Left ventricle myocardium inferior (tissue), 1 donor: ENCODE measurements at regions not wholly inside any gene's neighbourhood (a gene's known extent, or its start where the extent isn't known, plus 50 kb on each side); places are given as distances from the start of the nearest gene placed in this dataset.

Experiments used
- DNase-seq: peaks from one replicate; pipeline ENCODE4 v3.0.0-alpha.2; 2020
- H3K27ac ChIP-seq: fragments of 200-600 bp; replicated peaks from 2 replicates; pipeline ENCODE4 v1.8.0; 2021
- H3K27me3 ChIP-seq: fragments of 200-600 bp; 2 replicates; pipeline ENCODE4 v1.8.0; 2021; ENCODE audit warnings: low read depth
- H3K36me3 ChIP-seq: fragments of 200-600 bp; 2 replicates; pipeline ENCODE4 v1.8.0; 2021
- H3K4me1 ChIP-seq: fragments of 200-600 bp; 2 replicates; pipeline ENCODE4 v1.8.0; 2021
- H3K4me3 ChIP-seq: fragments of 200-600 bp; 2 replicates; pipeline ENCODE4 v1.8.0; 2021; ENCODE audit warnings: mild to moderate bottlenecking, moderate library complexity
- H3K9me3 ChIP-seq: fragments of 200-600 bp; replicated peaks from 2 replicates; pipeline ENCODE4 v1.8.0; 2021
- intact Hi-C: fragments of 100-400 bp; cut with micrococcal nuclease; formaldehyde crosslinking; loops from one replicate; pipeline ENCODE4 v1.11.0; 2022
- TF ChIP-seq, protein P1 (sequence below): fragments of 200-600 bp; IDR thresholded peaks from 2 replicates; pipeline ENCODE4 v1.8.0; 2021; ENCODE audit warnings: antibody characterized with exemption, mild to moderate bottlenecking, borderline replicate concordance
- donor health status: DM: no; HTN: yes; CAD: no; lungs with severe emphysema.

DNA sequence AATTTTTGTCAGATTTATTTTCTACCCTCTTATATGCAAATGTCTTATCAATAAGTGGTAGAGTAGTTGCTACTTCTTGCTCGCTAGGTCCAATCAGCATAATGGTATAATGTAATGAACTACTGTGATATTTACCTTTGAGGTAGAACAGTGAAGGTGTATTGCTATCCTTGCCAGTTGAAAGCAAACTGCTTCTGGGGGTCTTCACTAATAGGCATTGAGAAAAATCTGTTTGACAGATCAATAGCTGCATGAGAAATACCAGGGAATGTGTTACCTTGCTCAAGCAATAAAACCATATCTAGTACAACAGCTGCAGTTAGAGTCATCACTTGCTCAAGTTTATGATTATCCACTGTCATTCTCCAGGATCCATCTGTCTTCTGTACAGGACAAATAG is 50.1 kb upstream of the EFEMP1 start:
- intact Hi-C loops: no loop called here
- Histone ChIP-seq H3K4me1 (no peaks in the 10 kb centered on the region), H3K9me3 (no peaks in the 10 kb centered on the region), H3K27ac (no peak overlapping the region), H3K27me3 (peaks cover 28% of the 10 kb centered on the region), H3K36me3 (no peaks in the 10 kb centered on the region), H3K4me3 (no peak overlapping the region)
- TF ChIP-seq, protein P1, sequence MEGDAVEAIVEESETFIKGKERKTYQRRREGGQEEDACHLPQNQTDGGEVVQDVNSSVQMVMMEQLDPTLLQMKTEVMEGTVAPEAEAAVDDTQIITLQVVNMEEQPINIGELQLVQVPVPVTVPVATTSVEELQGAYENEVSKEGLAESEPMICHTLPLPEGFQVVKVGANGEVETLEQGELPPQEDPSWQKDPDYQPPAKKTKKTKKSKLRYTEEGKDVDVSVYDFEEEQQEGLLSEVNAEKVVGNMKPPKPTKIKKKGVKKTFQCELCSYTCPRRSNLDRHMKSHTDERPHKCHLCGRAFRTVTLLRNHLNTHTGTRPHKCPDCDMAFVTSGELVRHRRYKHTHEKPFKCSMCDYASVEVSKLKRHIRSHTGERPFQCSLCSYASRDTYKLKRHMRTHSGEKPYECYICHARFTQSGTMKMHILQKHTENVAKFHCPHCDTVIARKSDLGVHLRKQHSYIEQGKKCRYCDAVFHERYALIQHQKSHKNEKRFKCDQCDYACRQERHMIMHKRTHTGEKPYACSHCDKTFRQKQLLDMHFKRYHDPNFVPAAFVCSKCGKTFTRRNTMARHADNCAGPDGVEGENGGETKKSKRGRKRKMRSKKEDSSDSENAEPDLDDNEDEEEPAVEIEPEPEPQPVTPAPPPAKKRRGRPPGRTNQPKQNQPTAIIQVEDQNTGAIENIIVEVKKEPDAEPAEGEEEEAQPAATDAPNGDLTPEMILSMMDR: no peak
- no peak for DNase-seq

DNA sequence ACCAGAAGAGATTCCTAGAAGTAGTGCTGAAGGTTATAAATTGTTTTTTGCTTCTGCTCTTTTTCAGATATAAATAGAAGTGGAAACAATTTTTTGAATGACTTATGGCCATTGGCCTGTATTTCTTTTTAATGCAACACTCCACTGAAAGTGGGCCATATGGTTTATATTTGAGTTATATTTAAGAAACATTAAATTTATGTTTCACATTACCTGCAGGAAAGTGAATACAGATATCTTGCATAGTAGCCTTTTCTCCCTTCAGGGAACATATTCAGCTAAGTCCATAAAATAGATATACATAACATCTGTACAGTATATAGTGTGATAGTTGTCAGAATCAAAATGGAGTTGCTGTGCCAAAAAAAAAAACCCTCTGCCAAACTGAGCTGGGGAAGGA is 53.1 kb upstream of the EFEMP1 start:
- H3K9me3 ChIP-seq: peaks cover 14% of the 10 kb centered on the region
- no peak overlapping the region for H3K4me3 ChIP-seq
- intact Hi-C loops: no loop called here
- TF ChIP-seq, protein P1: no peak
- H3K27ac ChIP-seq: no peak overlapping the region
- H3K36me3 ChIP-seq: no peaks in the 10 kb centered on the region
- H3K4me1 ChIP-seq: no peaks in the 10 kb centered on the region
- DNase-seq: no peak
- H3K27me3 ChIP-seq: peaks cover 10% of the 10 kb centered on the region

DNA sequence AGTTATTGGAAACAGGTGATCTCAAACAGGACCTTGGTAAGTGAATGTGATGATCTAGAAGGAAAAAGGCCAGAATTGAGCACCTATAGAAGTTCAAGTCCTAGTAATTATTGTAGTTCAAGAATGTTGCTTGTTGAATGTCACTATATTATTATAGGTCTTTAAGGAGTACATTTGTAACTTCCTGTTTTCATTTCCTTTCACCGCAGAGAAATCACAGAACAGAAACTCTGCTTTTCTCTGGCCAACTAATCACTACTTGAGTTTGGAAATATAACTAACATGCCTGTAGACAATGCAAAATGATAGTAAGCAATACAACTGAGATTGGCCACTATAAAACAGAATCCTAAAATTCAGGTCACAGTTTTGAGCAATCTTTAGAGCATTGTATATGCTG is 61.8 kb upstream of the EFEMP1 start:
- no peaks in the 10 kb centered on the region for H3K9me3 ChIP-seq
- no peaks in the 10 kb centered on the region for H3K36me3 ChIP-seq
- intact Hi-C loops: no loop called here
- no peak for DNase-seq
- TF ChIP-seq, protein P1: no peak
- H3K4me3 ChIP-seq: no peak overlapping the region
- no peak overlapping the region for H3K27ac ChIP-seq
- peaks cover 3% of the 10 kb centered on the region for H3K27me3 ChIP-seq
- no peaks in the 10 kb centered on the region for H3K4me1 ChIP-seq

DNA sequence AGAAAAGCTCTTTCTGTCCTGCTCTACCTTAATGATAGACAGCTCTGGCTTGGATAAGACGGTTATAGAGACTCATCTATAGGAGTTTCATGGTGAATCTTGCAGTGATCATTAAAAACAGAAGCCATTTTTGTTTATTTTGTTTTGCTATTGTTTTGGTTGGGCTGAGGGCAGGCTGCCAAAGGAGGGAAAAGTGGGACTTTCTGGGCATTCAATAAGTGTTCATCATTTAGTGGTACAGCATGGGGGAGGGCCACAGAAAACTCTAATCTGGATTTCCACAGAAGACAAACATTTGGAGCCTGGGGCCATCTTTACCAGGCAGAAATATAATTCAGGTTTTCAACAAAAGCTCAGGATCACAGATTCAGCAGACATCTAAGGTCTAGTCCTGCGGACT is 62.4 kb upstream of the EFEMP1 start:
- intact Hi-C loops: no loop called here
- DNase-seq: no peak
- no peak overlapping the region for H3K27ac ChIP-seq
- H3K9me3 ChIP-seq: no peaks in the 10 kb centered on the region
- TF ChIP-seq, protein P1: no peak
- no peak overlapping the region for H3K4me3 ChIP-seq
- peaks cover 3% of the 10 kb centered on the region for H3K27me3 ChIP-seq
- H3K36me3 ChIP-seq: no peaks in the 10 kb centered on the region
- no peaks in the 10 kb centered on the region for H3K4me1 ChIP-seq

DNA sequence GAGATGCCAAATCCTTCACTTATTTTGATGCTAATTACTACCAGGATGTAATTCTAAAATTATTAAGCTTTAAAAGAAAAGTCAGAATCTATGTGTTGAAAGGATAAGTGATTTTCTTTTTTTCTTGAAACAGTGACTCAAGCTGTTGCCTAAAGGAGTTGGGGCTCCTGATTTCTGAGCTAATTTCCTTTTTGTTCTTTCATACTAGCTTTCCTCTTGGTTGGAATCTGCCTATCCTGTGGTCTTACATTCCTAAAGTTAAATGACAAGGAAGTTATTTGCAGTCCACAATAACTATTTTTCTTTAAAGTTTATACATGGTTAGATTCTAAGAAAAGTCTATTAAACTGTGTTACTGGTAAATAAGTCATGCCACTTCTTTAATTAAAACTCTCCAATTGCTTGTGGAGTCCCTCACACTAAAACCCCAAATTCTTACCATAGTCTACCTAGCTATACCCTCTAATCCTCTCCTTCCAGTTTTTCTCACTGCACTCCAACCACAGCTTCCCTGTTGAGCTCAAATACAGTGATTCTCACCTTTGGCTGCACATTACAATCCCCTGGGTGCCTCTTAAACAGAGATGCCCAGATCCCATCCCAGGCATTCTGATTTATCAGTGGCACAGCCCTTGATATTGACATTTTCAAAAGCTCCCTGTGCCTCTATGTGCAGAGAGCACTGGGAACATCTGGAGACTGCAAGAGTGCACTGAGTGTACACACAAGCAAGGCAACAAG is 63.3 kb upstream of the EFEMP1 start:
- no peak for DNase-seq
- TF ChIP-seq, protein P1: no peak
- H3K4me3 ChIP-seq: no peak overlapping the region
- no peaks in the 10 kb centered on the region for H3K36me3 ChIP-seq
- intact Hi-C loops: no loop called here
- no peak overlapping the region for H3K27ac ChIP-seq
- H3K9me3 ChIP-seq: no peaks in the 10 kb centered on the region
- H3K4me1 ChIP-seq: no peaks in the 10 kb centered on the region
- peaks cover 3% of the 10 kb centered on the region for H3K27me3 ChIP-seq

DNA sequence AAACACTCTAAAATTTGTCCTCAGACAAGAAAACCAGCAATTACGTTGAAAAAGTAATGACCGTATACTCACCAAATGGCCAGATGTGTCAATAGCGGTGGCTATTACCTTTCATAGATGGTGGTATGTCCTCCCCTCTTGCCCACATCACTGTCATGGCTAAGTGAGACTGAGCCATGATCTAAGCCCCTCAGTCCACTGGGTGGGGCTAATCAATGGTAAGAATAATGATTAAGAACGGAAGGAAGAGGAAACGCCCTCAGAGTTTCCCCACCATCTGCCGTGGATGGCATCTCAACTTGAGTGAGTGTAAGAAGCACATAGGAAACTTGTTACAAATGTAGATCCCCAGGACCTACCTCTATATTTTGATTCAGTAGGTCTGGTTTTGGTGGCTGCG is 65.8 kb upstream of the EFEMP1 start:
- Histone ChIP-seq H3K27ac (no peak overlapping the region), H3K27me3 (peaks cover 3% of the 10 kb centered on the region), H3K36me3 (no peaks in the 10 kb centered on the region), H3K4me3 (no peak overlapping the region), H3K9me3 (no peaks in the 10 kb centered on the region), H3K4me1 (no peaks in the 10 kb centered on the region)
- DNase-seq: no peak
- intact Hi-C loops: no loop called here
- TF ChIP-seq, protein P1: no peak
